Endothelial cell of umbilical vein (primary cell): ENCODE measurements at regions not wholly inside any gene's neighbourhood (a gene's known extent, or its start where the extent isn't known, plus 50 kb on each side); places are given as distances from the start of the nearest gene placed in this dataset.

Experiments used
- BruUV-seq: library from RNA; stranded (reverse); fragments of 400-500 nt; replicated peaks from 2 replicates; lab custom pipeline; 2021; lab: Mats Ljungman, UMichigan
- CTCF ChIA-PET: fragments of 300-600, 350-600 bp; sonication (Branson Sonifier 250); formaldehyde crosslinking; loops from one replicate; lab custom pipeline; 2021; ENCODE audit warnings: antibody characterized with exemption, inconsistent platforms; lab: Charles Lee
- POLR2A ChIA-PET: fragments of 300-600, 350-600 bp; sonication (Branson Sonifier 250); formaldehyde crosslinking; loops from one replicate; lab custom pipeline; 2021; ENCODE audit warnings: antibody characterized with exemption, inconsistent platforms; lab: Charles Lee
- DNase-seq: peaks from one replicate; pipeline ENCODE4 v3.0.0-alpha.2; 2011; ENCODE audit warnings: low read depth, low spot score
- FAIRE-seq: peaks from 2 replicates; lab custom pipeline; 2011; peaks lifted over from hg19 to GRCh38; lab: Jason Lieb, UNC
- H2AFZ ChIP-seq: 2 replicates; pipeline ENCODE4 v1.6.0; 2012; ENCODE audit warnings: low read depth, low read length, control low read depth, inconsistent platforms
- H3K27ac ChIP-seq: 2 replicates; pipeline ENCODE4 v1.5.1; 2011; ENCODE audit warnings: low read depth, mild to moderate bottlenecking, control low read depth, low read length, moderate library complexity; ENCODE audit not compliant: insufficient read depth
- H3K27me3 ChIP-seq, 2 experiments: 2 replicates each; pipeline versions ENCODE4 v1.6.0 to v1.6.1; 2011; ENCODE audit warnings: low read length in 2 of 2, mixed read lengths in 1 of 2; ENCODE audit not compliant: control insufficient read depth in 2 of 2, insufficient read depth in 2 of 2
- H3K36me3 ChIP-seq, 2 experiments: 2 replicates in 1 of 2; 3 replicates in 1 of 2; pipeline ENCODE4 v1.5.1; 2011; ENCODE audit warnings: low read length in 2 of 2, mild to moderate bottlenecking in 1 of 2, moderate library complexity in 1 of 2; ENCODE audit not compliant: control insufficient read depth in 2 of 2, insufficient read depth in 2 of 2; ENCODE audit errors: extremely low read depth in 1 of 2
- H3K4me1 ChIP-seq: 3 replicates; pipeline ENCODE4 v1.5.1; 2011; ENCODE audit warnings: mild to moderate bottlenecking, low read length; ENCODE audit not compliant: control insufficient read depth, insufficient read depth; ENCODE audit errors: extremely low read depth
- H3K4me2 ChIP-seq: 2 replicates; pipeline ENCODE4 v1.6.1; 2011; ENCODE audit warnings: low read length, control low read depth, mixed read lengths; ENCODE audit not compliant: insufficient read depth
- H3K4me3 ChIP-seq, 3 experiments: fragments of 200-600 bp in 1 of 3; sonication (generic), shearing (Covaris generic) in 1 of 3; replicated peaks in 1 of 3; 2 replicates each; pipeline ENCODE4 v1.5.1; 2011 to 2016; ENCODE audit warnings: control low read depth in 3 of 3, low read length in 3 of 3, mild to moderate bottlenecking in 2 of 3, inconsistent platforms in 1 of 3, low read depth in 1 of 3, moderate library complexity in 1 of 3; ENCODE audit not compliant: insufficient read depth in 1 of 3
- H3K79me2 ChIP-seq: 2 replicates; pipeline ENCODE4 v1.6.0; 2012; ENCODE audit warnings: low read length, inconsistent platforms; ENCODE audit not compliant: control insufficient read depth, insufficient read depth
- H3K9ac ChIP-seq: replicated peaks from 2 replicates; pipeline ENCODE3; 2011; ENCODE audit warnings: low read length, control low read depth; ENCODE audit not compliant: insufficient read depth; ENCODE audit errors: extremely low read depth
- H3K9me1 ChIP-seq: replicated peaks from 3 replicates; pipeline ENCODE4 v1.6.0; 2011; ENCODE audit warnings: mild to moderate bottlenecking, low read length; ENCODE audit not compliant: control insufficient read depth, insufficient read depth; ENCODE audit errors: extremely low read depth
- H3K9me3 ChIP-seq: replicated peaks from 2 replicates; pipeline ENCODE4 v1.5.1; 2012; ENCODE audit warnings: low read length, inconsistent platforms; ENCODE audit not compliant: control insufficient read depth, insufficient read depth
- H4K20me1 ChIP-seq: replicated peaks from 2 replicates; pipeline ENCODE3; 2011; ENCODE audit warnings: mild to moderate bottlenecking, low read length; ENCODE audit not compliant: control insufficient read depth, insufficient read depth; ENCODE audit errors: extremely low read depth
- FOS ChIP-seq: IDR thresholded peaks from 2 replicates; pipeline ENCODE4 v1.6.1; 2011; ENCODE audit warnings: mild to moderate bottlenecking, low read length, moderate library complexity, borderline replicate concordance; ENCODE audit not compliant: insufficient read depth
- GATA2 ChIP-seq: IDR thresholded peaks from 2 replicates; pipeline ENCODE4 v1.7.0; 2011; ENCODE audit warnings: low read depth, mild to moderate bottlenecking, moderate library complexity, mixed read lengths, low read length; ENCODE audit not compliant: insufficient read length, insufficient read depth
- JUN ChIP-seq: IDR thresholded peaks from 2 replicates; pipeline ENCODE4 v1.6.1; 2011; ENCODE audit warnings: borderline replicate concordance, low read depth; ENCODE audit not compliant: insufficient read length, insufficient read depth
- MYC ChIP-seq: IDR thresholded peaks from one replicate; pipeline ENCODE4 v1.6.1; 2011; ENCODE audit warnings: mild to moderate bottlenecking, low read depth, low read length
- POLR2A ChIP-seq: IDR thresholded peaks from 2 replicates; pipeline ENCODE4 v1.6.1; 2012; ENCODE audit warnings: low read depth, mild to moderate bottlenecking, control low read depth, low read length
- POLR2AphosphoS5 ChIP-seq: IDR thresholded peaks from 2 replicates; pipeline ENCODE4 v1.6.1; 2012; ENCODE audit warnings: low read depth, mild to moderate bottlenecking, control low read depth, low read length, moderate library complexity; ENCODE audit not compliant: insufficient read depth
- dilution Hi-C: fragments of 300-500 bp; cut with MboI; formaldehyde crosslinking; loops from one replicate; pipeline ENCODE4 v1.15.0; 2019; ENCODE audit warnings: low sequenced_read_pairs; ENCODE audit not compliant: extremely low pct_ligation_motif_present
- intact Hi-C: fragments of 100-400 bp; cut with micrococcal nuclease; formaldehyde crosslinking; loops from one replicate; pipeline ENCODE4 v1.10.0; 2022
- TF ChIP-seq, protein P1 (sequence below), 2 donors: IDR thresholded peaks; 1 replicate in 1 of 2; 2 replicates in 1 of 2; pipeline ENCODE4 v1.5.1; 2011; ENCODE audit warnings: low read length in 2 of 2, mild to moderate bottlenecking in 2 of 2, moderate library complexity in 2 of 2, control low read depth in 1 of 2, inconsistent platforms in 1 of 2, low read depth in 1 of 2; ENCODE audit not compliant: insufficient read depth in 1 of 2; ENCODE audit errors: extremely low read depth in 1 of 2
- TF ChIP-seq, protein P2 (sequence below): IDR thresholded peaks from 2 replicates; pipeline ENCODE4 v1.6.1; 2011; ENCODE audit not compliant: insufficient read depth, insufficient read length

DNA sequence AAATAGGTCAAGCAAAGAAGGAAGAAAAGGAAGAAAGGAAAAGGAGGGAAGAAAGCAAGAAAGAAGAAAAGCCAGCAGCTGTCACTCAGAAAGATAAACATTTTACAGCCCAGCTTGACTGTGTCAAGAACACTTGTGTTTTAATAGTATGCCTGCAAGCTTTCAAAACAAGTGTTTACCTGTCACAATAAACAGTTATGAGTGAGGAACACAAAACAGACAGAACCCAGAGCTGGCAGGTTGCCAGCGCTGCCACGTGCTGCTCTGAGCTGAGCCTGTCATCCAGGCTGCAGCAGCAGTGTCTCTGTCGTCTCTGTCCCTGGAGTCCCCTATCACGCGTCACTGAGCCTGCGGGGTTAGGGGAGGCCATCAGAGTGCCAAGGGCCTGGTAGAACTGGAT is 827.6 kb upstream of the AUTS2 start:
- Histone ChIP-seq H3K4me2 (no peak overlapping the region), H3K36me3 (no peaks in the 10 kb centered on the region), H3K4me1 (no peaks in the 10 kb centered on the region), H3K9ac (no peak overlapping the region), H3K79me2 (no peaks in the 10 kb centered on the region), H3K4me3 (no peak overlapping the region), H4K20me1 (no peaks in the 10 kb centered on the region), H3K27ac (no peak overlapping the region), H3K9me1 (no peaks in the 10 kb centered on the region), H3K9me3 (no peaks in the 10 kb centered on the region), H2AFZ (no peak overlapping the region), H3K27me3 (no peaks in the 10 kb centered on the region)
- CTCF ChIA-PET = no interaction called here
- POLR2A ChIA-PET = no interaction called here
- intact Hi-C loops (no loop called here), dilution Hi-C loops (no loop called here)
- FAIRE-seq (no peak), DNase-seq (no peak)
- no TSS peak for BruUV-seq
- TF ChIP-seq, protein P1, sequence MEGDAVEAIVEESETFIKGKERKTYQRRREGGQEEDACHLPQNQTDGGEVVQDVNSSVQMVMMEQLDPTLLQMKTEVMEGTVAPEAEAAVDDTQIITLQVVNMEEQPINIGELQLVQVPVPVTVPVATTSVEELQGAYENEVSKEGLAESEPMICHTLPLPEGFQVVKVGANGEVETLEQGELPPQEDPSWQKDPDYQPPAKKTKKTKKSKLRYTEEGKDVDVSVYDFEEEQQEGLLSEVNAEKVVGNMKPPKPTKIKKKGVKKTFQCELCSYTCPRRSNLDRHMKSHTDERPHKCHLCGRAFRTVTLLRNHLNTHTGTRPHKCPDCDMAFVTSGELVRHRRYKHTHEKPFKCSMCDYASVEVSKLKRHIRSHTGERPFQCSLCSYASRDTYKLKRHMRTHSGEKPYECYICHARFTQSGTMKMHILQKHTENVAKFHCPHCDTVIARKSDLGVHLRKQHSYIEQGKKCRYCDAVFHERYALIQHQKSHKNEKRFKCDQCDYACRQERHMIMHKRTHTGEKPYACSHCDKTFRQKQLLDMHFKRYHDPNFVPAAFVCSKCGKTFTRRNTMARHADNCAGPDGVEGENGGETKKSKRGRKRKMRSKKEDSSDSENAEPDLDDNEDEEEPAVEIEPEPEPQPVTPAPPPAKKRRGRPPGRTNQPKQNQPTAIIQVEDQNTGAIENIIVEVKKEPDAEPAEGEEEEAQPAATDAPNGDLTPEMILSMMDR (IDR thresholded peaks at IDR 0.05; ENCODE audit: extremely low read depth in 1 of 2, insufficient read depth in 1 of 2, low read depth in 1 of 2, low read length in 2 of 2) = no peak
- TF ChIP-seq POLR2A = no peak
- TF ChIP-seq POLR2AphosphoS5 = no peak
- TF ChIP-seq MYC = no peak
- no peak for TF ChIP-seq GATA2
- TF ChIP-seq, protein P2, sequence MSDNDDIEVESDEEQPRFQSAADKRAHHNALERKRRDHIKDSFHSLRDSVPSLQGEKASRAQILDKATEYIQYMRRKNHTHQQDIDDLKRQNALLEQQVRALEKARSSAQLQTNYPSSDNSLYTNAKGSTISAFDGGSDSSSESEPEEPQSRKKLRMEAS = no peak
- no peak for TF ChIP-seq FOS
- no peak for TF ChIP-seq JUN
